Natural killer cell (primary cell): ENCODE measurements at regions not wholly inside any gene's neighbourhood (a gene's known extent, or its start where the extent isn't known, plus 50 kb on each side); places are given as distances from the start of the nearest gene placed in this dataset.

Experiments
- ATAC-seq, 3 donors: fragments of 150-1000 bp in 2 of 3; fragments of 200-7000 bp in 1 of 3; cut with Tn5 transposase; 1 replicate in 1 of 3; 2 replicates in 2 of 3; pipeline ENCODE4 v1.10.0; 2021; ENCODE audit warnings: mild to moderate bottlenecking in 2 of 3, moderate library complexity in 2 of 3
- DNase-seq, 2 donors: peaks; one replicate each; pipeline versions ENCODE4 v3.0.0 to v3.0.0-alpha.2; 2013 to 2021; ENCODE audit warnings: mixed read lengths in 1 of 2
- H3K27ac ChIP-seq: one replicate; pipeline ENCODE4 v1.5.1; 2013; ENCODE audit warnings: mild to moderate bottlenecking, low read length
- H3K27me3 ChIP-seq: one replicate; pipeline ENCODE4 v1.6.1; 2013; ENCODE audit warnings: low read length; ENCODE audit not compliant: control insufficient read depth, insufficient read depth
- H3K36me3 ChIP-seq: one replicate; pipeline ENCODE4 v1.6.1; 2013; ENCODE audit warnings: low read length; ENCODE audit not compliant: control insufficient read depth, insufficient read depth
- H3K4me1 ChIP-seq: one replicate; pipeline ENCODE4 v1.6.1; 2013; ENCODE audit warnings: low read length; ENCODE audit not compliant: control insufficient read depth, insufficient read depth
- H3K4me3 ChIP-seq: one replicate; pipeline ENCODE4 v1.5.1; 2013; ENCODE audit warnings: low read length
- H3K9me3 ChIP-seq: one replicate; pipeline ENCODE4 v1.6.1; 2013; ENCODE audit warnings: low read length; ENCODE audit not compliant: control insufficient read depth, insufficient read depth
- H3K27ac Mint-ChIP-seq, 2 donors: one replicate each; pipeline ENCODE4 v1.8.0; 2022; ENCODE audit warnings: mild to moderate bottlenecking in 2 of 2, mixed read lengths in 2 of 2, moderate library complexity in 1 of 2
- H3K27me3 Mint-ChIP-seq, 2 donors: one replicate each; pipeline ENCODE4 v1.8.0; 2022; ENCODE audit warnings: low read depth in 2 of 2, mixed read lengths in 2 of 2
- H3K36me3 Mint-ChIP-seq: one replicate; pipeline ENCODE4 v1.8.0; 2022; ENCODE audit warnings: mixed read lengths
- H3K4me1 Mint-ChIP-seq, 2 donors: one replicate each; pipeline ENCODE4 v1.8.0; 2022; ENCODE audit warnings: mixed read lengths in 2 of 2
- H3K4me3 Mint-ChIP-seq: one replicate; pipeline ENCODE4 v1.8.0; 2022; ENCODE audit warnings: mild to moderate bottlenecking, moderate library complexity, mixed read lengths
- H3K9me3 Mint-ChIP-seq, 2 donors: one replicate each; pipeline ENCODE4 v1.8.0; 2022; ENCODE audit warnings: mixed read lengths in 2 of 2
- WGBS: methylation state at CpG from one replicate; pipeline ENCODE4 v1.1.7; 2013; ENCODE audit warnings: missing lambda C conversion rate; ENCODE audit not compliant: insufficient coverage; 5-methylcytosine and 5-hydroxymethylcytosine counted together
- intact Hi-C: fragments of 100-400 bp; cut with micrococcal nuclease; formaldehyde crosslinking; loops from one replicate; pipeline ENCODE4 v1.14.2; 2022
- TF ChIP-seq, protein P1 (sequence below): fragments of 200-600 bp; IDR thresholded peaks from one replicate; pipeline ENCODE4 v1.8.0; 2022; ENCODE audit warnings: antibody characterized with exemption

DNA sequence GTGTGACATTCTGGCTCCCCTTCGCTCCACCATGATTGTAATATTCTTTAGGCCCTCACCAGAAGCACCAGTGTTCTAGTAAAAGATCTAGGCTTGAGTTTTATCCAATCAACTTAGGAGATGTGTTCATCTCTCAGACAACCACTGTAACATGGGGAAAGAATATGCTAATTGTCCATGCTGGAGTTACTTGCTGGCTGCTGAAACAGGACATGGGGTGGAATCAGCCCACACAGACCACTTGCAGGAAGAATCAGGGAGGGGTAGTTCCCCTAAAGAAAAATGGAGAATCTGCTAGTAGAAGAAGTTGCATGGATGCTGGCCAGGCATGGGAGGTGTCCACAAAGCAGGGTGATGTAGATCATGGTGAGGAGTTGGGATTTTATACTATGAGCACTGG, 86.2 kb downstream of the FEM1C start:
- H3K4me3 Mint-ChIP-seq, result no peak overlapping the region
- H3K27ac ChIP-seq, result no peak overlapping the region
- no peak for ATAC-seq

DNA sequence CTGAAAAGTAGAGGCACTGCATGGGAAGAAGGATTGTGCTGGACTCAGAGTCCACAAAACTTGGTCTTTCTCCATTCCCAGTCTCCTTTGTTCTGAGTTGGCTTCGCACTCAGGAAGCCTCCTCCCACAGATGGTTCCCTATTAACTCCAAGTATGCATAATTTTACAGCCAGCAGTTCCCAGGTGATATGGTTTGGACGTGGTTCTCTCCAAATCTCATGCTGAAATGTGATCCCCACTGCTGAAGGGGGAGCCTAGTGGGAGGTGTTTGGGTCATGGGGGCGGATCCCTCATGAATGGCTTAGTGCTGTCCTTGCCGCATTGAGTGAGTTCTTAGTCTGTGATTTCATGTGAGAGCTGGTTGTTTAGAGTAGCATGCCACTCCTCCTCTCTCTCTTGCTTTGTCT, 86.6 kb downstream of the FEM1C start:
- Histone ChIP-seq H3K9me3 (no peaks in the 10 kb centered on the region), H3K4me3 (no peak overlapping the region), H3K27me3 (no peaks in the 10 kb centered on the region), H3K27ac (no peak overlapping the region), H3K4me1 (no peaks in the 10 kb centered on the region), H3K36me3 (no peaks in the 10 kb centered on the region)
- ATAC-seq (no peak), DNase-seq (no peak)
- Mint-ChIP-seq H3K9me3 (no peaks in the 10 kb centered on the region), H3K36me3 (no peaks in the 10 kb centered on the region), H3K4me1 (no peaks in the 10 kb centered on the region), H3K4me3 (no peak overlapping the region), H3K27ac (no peak overlapping the region), H3K27me3 (peaks cover 3 to 8% of the 10 kb centered on the region in 2 donors)
- TF ChIP-seq, protein P1, sequence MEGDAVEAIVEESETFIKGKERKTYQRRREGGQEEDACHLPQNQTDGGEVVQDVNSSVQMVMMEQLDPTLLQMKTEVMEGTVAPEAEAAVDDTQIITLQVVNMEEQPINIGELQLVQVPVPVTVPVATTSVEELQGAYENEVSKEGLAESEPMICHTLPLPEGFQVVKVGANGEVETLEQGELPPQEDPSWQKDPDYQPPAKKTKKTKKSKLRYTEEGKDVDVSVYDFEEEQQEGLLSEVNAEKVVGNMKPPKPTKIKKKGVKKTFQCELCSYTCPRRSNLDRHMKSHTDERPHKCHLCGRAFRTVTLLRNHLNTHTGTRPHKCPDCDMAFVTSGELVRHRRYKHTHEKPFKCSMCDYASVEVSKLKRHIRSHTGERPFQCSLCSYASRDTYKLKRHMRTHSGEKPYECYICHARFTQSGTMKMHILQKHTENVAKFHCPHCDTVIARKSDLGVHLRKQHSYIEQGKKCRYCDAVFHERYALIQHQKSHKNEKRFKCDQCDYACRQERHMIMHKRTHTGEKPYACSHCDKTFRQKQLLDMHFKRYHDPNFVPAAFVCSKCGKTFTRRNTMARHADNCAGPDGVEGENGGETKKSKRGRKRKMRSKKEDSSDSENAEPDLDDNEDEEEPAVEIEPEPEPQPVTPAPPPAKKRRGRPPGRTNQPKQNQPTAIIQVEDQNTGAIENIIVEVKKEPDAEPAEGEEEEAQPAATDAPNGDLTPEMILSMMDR, result no peak
- intact Hi-C loops, result no loop called here
- WGBS, result 50% methylated on average over 3 of the region's 4 CpGs

More for the DNA sequence above, 86.2 kb downstream of the FEM1C start:
- no peak overlapping the region for H3K4me3 ChIP-seq
- intact Hi-C loops, result no loop called here
- no peaks in the 10 kb centered on the region for H3K27me3 ChIP-seq
- H3K36me3 ChIP-seq, result no peaks in the 10 kb centered on the region
- TF ChIP-seq, protein P1, result no peak
- no peaks in the 10 kb centered on the region for H3K4me1 ChIP-seq
- DNase-seq, result no peak
- Mint-ChIP-seq H3K27ac (no peak overlapping the region), H3K4me1 (no peaks in the 10 kb centered on the region), H3K9me3 (no peaks in the 10 kb centered on the region), H3K36me3 (no peaks in the 10 kb centered on the region), H3K27me3 (peaks cover 3 to 8% of the 10 kb centered on the region in 2 donors)
- no peaks in the 10 kb centered on the region for H3K9me3 ChIP-seq
- 100% methylated on average over 1 of the region's 1 CpG for WGBS

DNA sequence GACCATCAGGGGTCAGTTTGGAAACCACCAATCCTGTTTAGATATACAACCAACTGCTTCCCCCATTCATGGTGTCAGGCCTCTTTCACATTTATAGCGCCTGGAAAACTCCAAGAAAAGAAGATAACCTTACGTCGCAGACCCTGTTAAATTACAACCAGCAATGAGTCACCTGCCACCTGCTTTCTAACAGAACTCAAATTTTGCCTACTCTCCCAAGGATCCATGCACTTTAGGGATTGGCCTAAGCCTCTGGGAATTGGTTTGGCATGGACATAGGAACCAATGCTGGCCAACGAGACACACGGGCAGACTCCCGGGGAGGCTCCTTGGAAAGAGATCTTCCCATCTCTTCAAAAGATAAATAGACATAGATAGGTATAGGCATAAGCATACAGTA, 87.0 kb downstream of the FEM1C start:
- Histone ChIP-seq H3K4me3 (no peak overlapping the region), H3K9me3 (no peaks in the 10 kb centered on the region), H3K27me3 (no peaks in the 10 kb centered on the region), H3K4me1 (no peaks in the 10 kb centered on the region), H3K27ac (no peak overlapping the region), H3K36me3 (no peaks in the 10 kb centered on the region)
- no peaks in the 10 kb centered on the region for H3K36me3 Mint-ChIP-seq
- no peaks in the 10 kb centered on the region for H3K9me3 Mint-ChIP-seq
- WGBS, result 79% methylated on average over 5 of the region's 6 CpGs
- H3K4me1 Mint-ChIP-seq, result no peaks in the 10 kb centered on the region
- intact Hi-C loops, result no loop called here
- no peak overlapping the region for H3K4me3 Mint-ChIP-seq
- DNase-seq (no peak), ATAC-seq (no peak)
- TF ChIP-seq, protein P1, result no peak
- H3K27me3 Mint-ChIP-seq, result peaks cover 3 to 8% of the 10 kb centered on the region in 2 donors
- no peak overlapping the region for H3K27ac Mint-ChIP-seq

DNA sequence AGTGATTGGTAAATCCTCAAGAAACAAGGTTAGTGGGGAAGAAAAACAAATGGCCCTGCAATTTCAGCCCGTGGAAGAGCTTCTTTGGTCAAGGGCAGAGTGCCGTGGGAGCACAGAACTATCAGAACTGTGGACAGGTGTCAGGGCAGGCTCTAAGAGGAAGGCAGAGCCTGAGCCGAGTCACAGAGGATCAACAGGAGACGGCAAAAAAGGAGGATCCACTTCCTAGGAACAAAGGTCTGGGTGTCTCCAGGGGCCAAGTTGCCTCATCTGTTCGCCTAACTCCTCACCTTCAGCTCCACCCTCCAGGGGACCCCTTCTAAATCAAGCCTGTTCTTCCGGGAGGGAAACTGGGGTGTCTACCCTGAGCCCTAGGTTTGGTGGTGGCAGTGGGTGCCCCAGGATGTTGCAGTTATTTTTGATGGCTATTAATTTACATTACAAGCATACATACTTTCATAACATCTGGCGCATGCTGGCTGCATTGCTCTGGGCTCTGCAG, 88.0 kb downstream of the FEM1C start:
- intact Hi-C loops, result no loop called here
- Mint-ChIP-seq H3K4me1 (no peaks in the 10 kb centered on the region), H3K36me3 (no peaks in the 10 kb centered on the region), H3K9me3 (no peaks in the 10 kb centered on the region), H3K4me3 (no peak overlapping the region), H3K27ac (no peak overlapping the region), H3K27me3 (peaks cover 3% of the 10 kb centered on the region in 2 donors)
- 79% methylated on average over 5 of the region's 7 CpGs for WGBS
- ATAC-seq, result no peak
- TF ChIP-seq, protein P1, result no peak
- DNase-seq, result no peak
- H3K4me3 ChIP-seq, result no peak overlapping the region
- H3K27me3 ChIP-seq, result no peaks in the 10 kb centered on the region
- no peaks in the 10 kb centered on the region for H3K36me3 ChIP-seq
- no peaks in the 10 kb centered on the region for H3K4me1 ChIP-seq
- H3K9me3 ChIP-seq, result no peaks in the 10 kb centered on the region
- no peak overlapping the region for H3K27ac ChIP-seq
